ENCODE measurements at regions not wholly inside any gene's neighbourhood (a gene's known extent, or its start where the extent isn't known, plus 50 kb on each side); places are given as distances from the start of the nearest gene placed in this dataset.

DNA sequence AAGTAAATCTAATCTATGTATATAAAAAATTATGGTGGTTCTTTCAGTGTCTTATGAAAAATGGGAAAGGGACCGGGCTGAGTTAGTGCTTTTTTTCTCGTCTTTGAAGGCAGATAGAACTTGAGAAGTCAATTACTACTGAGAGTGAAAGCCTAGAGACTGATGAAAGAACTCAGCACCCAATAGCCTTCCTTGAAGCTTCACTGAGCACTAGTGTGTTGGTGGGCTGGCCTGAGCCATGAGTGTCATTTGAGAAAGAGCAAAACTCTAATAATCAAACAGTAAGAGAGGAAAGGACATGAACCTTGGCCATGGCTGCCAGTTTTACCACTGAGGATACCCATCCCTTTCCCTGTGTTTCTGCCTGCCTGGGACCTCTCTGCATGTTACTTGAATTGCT is 428.3 kb upstream of the RASGRP1 start:
- no peak overlapping the region for H3K9ac ChIP-seq (ENCODE audit: low read length)
- no peak for TF ChIP-seq EZH2 (optimal IDR thresholded peaks at IDR 0.05; ENCODE audit: low read depth, low read length)
- no peak for TF ChIP-seq EZH2phosphoT487 (IDR thresholded peaks at IDR 0.05; ENCODE audit: low read length)
- TF ChIP-seq, protein P1, sequence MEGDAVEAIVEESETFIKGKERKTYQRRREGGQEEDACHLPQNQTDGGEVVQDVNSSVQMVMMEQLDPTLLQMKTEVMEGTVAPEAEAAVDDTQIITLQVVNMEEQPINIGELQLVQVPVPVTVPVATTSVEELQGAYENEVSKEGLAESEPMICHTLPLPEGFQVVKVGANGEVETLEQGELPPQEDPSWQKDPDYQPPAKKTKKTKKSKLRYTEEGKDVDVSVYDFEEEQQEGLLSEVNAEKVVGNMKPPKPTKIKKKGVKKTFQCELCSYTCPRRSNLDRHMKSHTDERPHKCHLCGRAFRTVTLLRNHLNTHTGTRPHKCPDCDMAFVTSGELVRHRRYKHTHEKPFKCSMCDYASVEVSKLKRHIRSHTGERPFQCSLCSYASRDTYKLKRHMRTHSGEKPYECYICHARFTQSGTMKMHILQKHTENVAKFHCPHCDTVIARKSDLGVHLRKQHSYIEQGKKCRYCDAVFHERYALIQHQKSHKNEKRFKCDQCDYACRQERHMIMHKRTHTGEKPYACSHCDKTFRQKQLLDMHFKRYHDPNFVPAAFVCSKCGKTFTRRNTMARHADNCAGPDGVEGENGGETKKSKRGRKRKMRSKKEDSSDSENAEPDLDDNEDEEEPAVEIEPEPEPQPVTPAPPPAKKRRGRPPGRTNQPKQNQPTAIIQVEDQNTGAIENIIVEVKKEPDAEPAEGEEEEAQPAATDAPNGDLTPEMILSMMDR (IDR thresholded peaks at IDR 0.05; ENCODE audit: low read length) = no peak
- H3F3A ChIP-seq (ENCODE audit: insufficient read depth, low read length) = no peaks in the 10 kb centered on the region
- no peaks in the 10 kb centered on the region for H3K27me3 ChIP-seq (replicated peaks; ENCODE audit: insufficient read depth, low read length)
- no peaks in the 10 kb centered on the region for H3K9me2 ChIP-seq (replicated peaks; ENCODE audit: insufficient read depth, low read length)
- no peak overlapping the region for H2AFZ ChIP-seq (ENCODE audit: low read length)
- no peaks in the 10 kb centered on the region for H3K4me1 ChIP-seq (ENCODE audit: low read length)
- no peaks in the 10 kb centered on the region for H3K36me3 ChIP-seq (replicated peaks; ENCODE audit: insufficient read depth, low read length)
- H3K9me3 ChIP-seq (replicated peaks; ENCODE audit: insufficient read depth, low read length) = no peaks in the 10 kb centered on the region
- no peak overlapping the region for H3K27ac ChIP-seq (ENCODE audit: low read length)
- no peak overlapping the region for H3K4me3 ChIP-seq (ENCODE audit: low read length)
- H3K4me2 ChIP-seq (ENCODE audit: low read depth, low read length) = no peak overlapping the region
- no peak for DNase-seq
- no peaks in the 10 kb centered on the region for H3K79me2 ChIP-seq (ENCODE audit: low read length)
- no peaks in the 10 kb centered on the region for H4K20me1 ChIP-seq (ENCODE audit: insufficient read depth, low read length)

GRCh38 chr15:38994310-38994709 is 429.7 kb upstream of the RASGRP1 start:
- no peaks in the 10 kb centered on the region for H4K20me1 ChIP-seq (ENCODE audit: insufficient read depth, low read length)
- TF ChIP-seq EZH2 (optimal IDR thresholded peaks at IDR 0.05; ENCODE audit: low read depth, low read length) = no peak
- no peak for TF ChIP-seq EZH2phosphoT487 (IDR thresholded peaks at IDR 0.05; ENCODE audit: low read length)
- TF ChIP-seq, protein P1 (IDR thresholded peaks at IDR 0.05; ENCODE audit: low read length) = no peak
- no peak overlapping the region for H3K9ac ChIP-seq (ENCODE audit: low read length)
- H3K36me3 ChIP-seq (replicated peaks; ENCODE audit: insufficient read depth, low read length) = no peaks in the 10 kb centered on the region
- no peak for DNase-seq
- H3K9me2 ChIP-seq (replicated peaks; ENCODE audit: insufficient read depth, low read length) = no peaks in the 10 kb centered on the region
- no peaks in the 10 kb centered on the region for H3K4me1 ChIP-seq (ENCODE audit: low read length)
- no peaks in the 10 kb centered on the region for H3K9me3 ChIP-seq (replicated peaks; ENCODE audit: insufficient read depth, low read length)
- H3K27ac ChIP-seq (ENCODE audit: low read length) = no peak overlapping the region
- no peak overlapping the region for H3K4me3 ChIP-seq (ENCODE audit: low read length)
- no peaks in the 10 kb centered on the region for H3F3A ChIP-seq (ENCODE audit: insufficient read depth, low read length)
- no peak overlapping the region for H3K4me2 ChIP-seq (ENCODE audit: low read depth, low read length)
- H3K27me3 ChIP-seq (replicated peaks; ENCODE audit: insufficient read depth, low read length) = no peaks in the 10 kb centered on the region
- no peaks in the 10 kb centered on the region for H3K79me2 ChIP-seq (ENCODE audit: low read length)
- H2AFZ ChIP-seq (ENCODE audit: low read length) = no peak overlapping the region

- H3K36me3 ChIP-seq (replicated peaks; ENCODE audit: insufficient read depth, low read length) = no peaks in the 10 kb centered on the region
- no peak overlapping the region for H2AFZ ChIP-seq (ENCODE audit: low read length)
- TF ChIP-seq, protein P1 (IDR thresholded peaks at IDR 0.05; ENCODE audit: low read length) = no peak
- no peak for TF ChIP-seq EZH2 (optimal IDR thresholded peaks at IDR 0.05; ENCODE audit: low read depth, low read length)
- no peak for TF ChIP-seq EZH2phosphoT487 (IDR thresholded peaks at IDR 0.05; ENCODE audit: low read length)
- no peaks in the 10 kb centered on the region for H4K20me1 ChIP-seq (ENCODE audit: insufficient read depth, low read length)
- H3K27ac ChIP-seq (ENCODE audit: low read length) = no peak overlapping the region
- no peaks in the 10 kb centered on the region for H3K9me3 ChIP-seq (replicated peaks; ENCODE audit: insufficient read depth, low read length)
- DNase-seq = no peak
- H3K4me2 ChIP-seq (ENCODE audit: low read depth, low read length) = no peak overlapping the region
- no peak overlapping the region for H3K4me3 ChIP-seq (ENCODE audit: low read length)
- no peaks in the 10 kb centered on the region for H3K27me3 ChIP-seq (replicated peaks; ENCODE audit: insufficient read depth, low read length)
- H3K79me2 ChIP-seq (ENCODE audit: low read length) = no peaks in the 10 kb centered on the region
- H3K9me2 ChIP-seq (replicated peaks; ENCODE audit: insufficient read depth, low read length) = no peaks in the 10 kb centered on the region
- no peaks in the 10 kb centered on the region for H3K4me1 ChIP-seq (ENCODE audit: low read length)
- H3F3A ChIP-seq (ENCODE audit: insufficient read depth, low read length) = no peaks in the 10 kb centered on the region
- no peak overlapping the region for H3K9ac ChIP-seq (ENCODE audit: low read length)
These were observed 431.6 kb upstream of the RASGRP1 start for GRCh38 chr15:38996111-38996631.

All from MM.1S (cell line).